T-helper 2 cell treated with Interferon-gamma antibody and Interleukin-4, amounts not matched to agents 100 ng/mL and 5 ng/mL, for 36 hours (primary cell): ENCODE measurements at regions not wholly inside any gene's neighbourhood (a gene's known extent, or its start where the extent isn't known, plus 50 kb on each side); places are given as distances from the start of the nearest gene placed in this dataset.

Experiments
- intact Hi-C: fragments of 100-400 bp; cut with micrococcal nuclease; formaldehyde crosslinking; loops from one replicate; pipeline ENCODE4 v1.15.1; 2023

DNA sequence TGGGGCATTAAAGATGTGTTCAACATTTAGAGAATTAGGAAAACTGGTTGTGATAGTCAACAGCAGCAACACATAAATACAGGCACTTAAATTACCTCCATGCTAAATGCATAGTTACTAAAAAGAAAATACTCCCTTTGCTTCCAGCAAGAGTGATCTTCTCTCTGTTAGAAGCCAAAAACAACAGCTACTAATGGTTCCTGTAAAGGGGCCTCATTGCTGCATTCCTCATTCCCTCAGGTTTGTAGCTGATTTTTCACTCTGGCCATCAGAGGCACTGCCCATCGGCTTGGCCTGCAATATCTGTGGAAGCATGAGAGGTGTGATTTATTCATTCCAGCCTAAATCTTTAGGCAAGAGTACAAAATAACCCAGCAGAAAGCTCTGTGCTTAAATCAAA, 466.0 kb upstream of the ADAMTS16 start:
- intact Hi-C loops: no loop called here

DNA sequence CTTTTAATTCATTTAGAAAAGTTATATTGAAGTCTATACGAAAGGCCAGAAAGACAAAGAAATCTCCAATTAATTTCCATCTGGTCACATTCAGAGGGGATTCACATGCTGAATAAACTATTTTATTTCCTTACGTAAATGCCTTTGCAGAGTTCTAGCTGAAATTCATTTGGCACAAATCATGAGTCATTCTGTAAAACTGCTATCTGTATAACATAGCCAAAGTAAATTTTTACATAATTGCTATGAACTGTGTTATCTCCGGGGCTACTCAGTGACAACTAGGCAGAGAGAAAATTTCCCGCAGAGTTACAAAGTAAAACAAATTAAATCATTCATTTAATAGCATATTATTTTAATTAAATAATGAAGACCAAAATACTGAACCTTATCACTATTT, 463.2 kb upstream of the ADAMTS16 start:
- intact Hi-C loops: no loop called here

- intact Hi-C loops: no loop called here
These were observed 455.2 kb upstream of the ADAMTS16 start for GRCh38 chr5:4684946-4685345.

DNA sequence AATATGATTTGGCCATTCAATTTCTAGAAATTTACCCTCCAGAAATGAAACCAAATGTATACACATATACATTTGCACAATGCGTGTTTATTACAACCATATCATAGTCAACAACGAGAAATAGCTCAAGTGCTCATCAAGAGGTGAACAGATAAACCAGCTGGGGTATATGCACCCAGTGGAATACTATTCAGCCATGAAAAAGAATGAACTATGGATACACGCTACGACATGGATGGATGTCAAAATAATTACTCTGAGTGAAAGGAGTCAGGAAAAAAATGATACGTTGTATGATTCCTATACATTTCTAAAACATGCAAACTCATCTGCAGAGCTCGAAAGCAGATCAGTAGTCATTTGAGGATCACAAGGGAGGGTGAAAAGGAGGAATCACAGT, 441.5 kb upstream of the ADAMTS16 start:
- intact Hi-C loops: no loop called here

- intact Hi-C loops: no loop called here
These were observed 440.5 kb upstream of the ADAMTS16 start for GRCh38 chr5:4699592-4699991.

- intact Hi-C loops: no loop called here
These were observed 440.1 kb upstream of the ADAMTS16 start for GRCh38 chr5:4700069-4700468.

- intact Hi-C loops: no loop called here
These were observed 439.3 kb upstream of the ADAMTS16 start for GRCh38 chr5:4700871-4701270.

DNA sequence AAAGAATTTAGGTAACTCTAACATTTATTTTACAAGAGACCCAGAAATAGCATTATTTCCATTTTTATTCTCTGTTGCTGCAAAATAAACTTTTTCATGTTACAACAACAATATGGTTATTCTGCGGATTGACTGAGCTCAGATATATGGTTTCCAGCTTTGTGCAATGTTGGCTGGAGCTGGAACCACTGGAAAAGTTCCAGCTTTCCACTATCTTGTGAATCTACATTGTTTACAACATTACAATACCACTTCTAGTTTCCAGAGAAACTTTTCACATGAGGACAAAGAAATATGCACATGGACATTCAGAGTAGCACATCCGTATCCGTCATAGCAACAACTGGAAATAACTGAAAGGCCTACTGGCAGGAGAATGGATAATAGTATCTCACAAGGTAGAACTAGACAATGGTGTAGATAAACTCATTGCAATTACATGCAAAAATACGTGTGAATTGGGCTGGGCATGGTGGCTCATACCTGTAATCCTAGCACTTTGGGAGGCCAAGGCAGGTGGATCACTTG, 436.1 kb upstream of the ADAMTS16 start:
- intact Hi-C loops: no loop called here

DNA sequence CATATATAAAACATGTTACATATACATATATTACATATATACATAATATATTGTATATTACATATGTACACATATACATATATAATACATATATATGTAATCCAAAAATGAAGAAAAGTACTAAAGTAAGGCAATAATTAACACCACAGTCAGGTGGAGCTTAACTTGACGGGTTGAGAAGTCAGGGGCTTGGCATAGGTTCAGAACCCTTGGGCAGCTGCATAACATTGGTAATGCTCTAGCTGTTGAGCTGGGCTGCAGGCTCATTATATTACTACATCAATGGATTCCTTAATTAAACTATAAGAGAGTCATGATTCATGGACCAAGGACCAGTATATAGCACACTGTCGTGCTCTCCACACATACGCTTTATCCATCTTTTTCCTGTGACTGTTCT, 435.2 kb upstream of the ADAMTS16 start:
- intact Hi-C loops: no loop called here

- intact Hi-C loops: no loop called here
These were observed 423.3 kb upstream of the ADAMTS16 start for GRCh38 chr5:4716781-4717180.

GRCh38 chr5:4717446-4717845, 422.7 kb upstream of the ADAMTS16 start:
- intact Hi-C loops: no loop called here

DNA sequence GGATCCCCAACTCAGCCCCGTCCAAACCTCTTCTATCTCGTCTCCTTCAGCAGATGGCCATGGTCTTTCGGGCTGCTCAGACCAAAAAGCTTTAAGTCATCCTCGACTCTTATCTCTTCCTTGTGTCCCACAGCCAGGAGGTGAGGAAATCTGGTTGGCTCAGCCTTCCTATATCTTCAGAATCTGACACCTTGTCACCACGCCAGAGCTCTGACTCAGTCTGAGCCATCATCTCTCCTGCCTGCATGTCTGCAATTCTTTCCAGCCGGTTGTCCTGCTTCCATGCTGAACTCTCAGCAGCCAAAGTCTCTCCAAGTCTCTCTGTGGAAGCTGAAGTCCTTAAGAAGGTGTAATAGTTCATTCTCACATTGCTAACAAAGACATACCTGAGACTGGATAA, 419.3 kb upstream of the ADAMTS16 start:
- intact Hi-C loops: no loop called here

- intact Hi-C loops: no loop called here
These were observed 417.2 kb upstream of the ADAMTS16 start for GRCh38 chr5:4722886-4723285.

GRCh38 chr5:4725594-4725993, 414.5 kb upstream of the ADAMTS16 start:
- intact Hi-C loops: no loop called here

- intact Hi-C loops: no loop called here
These were observed 409.9 kb upstream of the ADAMTS16 start for GRCh38 chr5:4730279-4730678.

DNA sequence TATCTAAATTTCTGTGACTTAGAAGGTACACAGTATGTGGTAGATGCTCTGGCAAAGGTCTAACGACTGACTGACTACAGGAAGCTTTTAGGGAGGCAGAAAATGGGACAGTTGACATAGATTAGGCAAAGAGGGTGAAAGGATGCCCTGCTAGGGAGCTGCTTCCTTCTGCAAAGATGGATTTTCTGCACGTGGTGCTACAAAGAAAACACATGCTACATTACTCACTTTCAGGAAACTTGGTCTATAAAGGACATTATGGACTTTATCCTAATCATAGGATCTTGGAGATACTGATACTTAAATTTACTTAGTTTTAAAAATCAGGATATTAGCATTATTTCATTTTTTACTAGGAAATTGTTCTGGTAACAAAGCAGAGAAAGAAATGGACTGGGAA, 405.8 kb upstream of the ADAMTS16 start:
- intact Hi-C loops: no loop called here

DNA sequence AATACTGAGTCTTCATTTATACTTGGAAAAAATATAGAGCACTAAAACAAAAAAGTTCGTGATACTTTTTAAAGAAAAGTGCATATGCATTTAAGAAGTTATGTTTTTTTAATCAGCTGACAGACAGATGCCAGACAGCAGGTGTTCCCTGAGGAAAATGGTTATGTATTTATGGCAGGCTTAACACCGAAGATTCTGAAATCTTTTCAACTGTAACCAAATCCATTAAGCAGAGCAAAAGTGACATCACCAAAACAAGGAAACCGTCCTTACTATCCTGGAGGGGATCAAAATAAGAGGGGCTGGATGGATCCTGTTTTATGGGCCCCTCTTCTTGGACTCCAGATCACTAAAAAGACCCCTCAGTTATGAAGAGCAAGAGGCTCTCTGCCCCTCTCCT, 404.9 kb upstream of the ADAMTS16 start:
- intact Hi-C loops: no loop called here

DNA sequence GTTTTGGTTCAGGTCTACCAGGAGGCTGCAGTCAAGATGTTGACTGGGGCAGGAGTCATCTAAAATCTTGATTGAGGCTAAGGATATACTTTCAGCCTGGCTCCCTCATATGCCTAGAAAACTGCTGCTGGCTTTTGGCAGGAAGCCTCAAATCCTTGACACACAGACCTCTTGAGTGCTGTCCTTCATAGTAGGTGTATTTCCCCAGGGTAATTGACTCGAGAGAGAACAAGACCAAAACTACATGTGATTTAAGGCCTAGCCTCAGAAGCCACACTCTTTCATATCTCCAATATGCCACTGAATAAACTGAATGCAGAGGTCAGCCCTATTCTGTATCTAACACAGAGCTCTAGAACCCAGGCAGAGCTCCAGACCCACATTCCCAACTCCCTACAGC, 402.3 kb upstream of the ADAMTS16 start:
- intact Hi-C loops: no loop called here

DNA sequence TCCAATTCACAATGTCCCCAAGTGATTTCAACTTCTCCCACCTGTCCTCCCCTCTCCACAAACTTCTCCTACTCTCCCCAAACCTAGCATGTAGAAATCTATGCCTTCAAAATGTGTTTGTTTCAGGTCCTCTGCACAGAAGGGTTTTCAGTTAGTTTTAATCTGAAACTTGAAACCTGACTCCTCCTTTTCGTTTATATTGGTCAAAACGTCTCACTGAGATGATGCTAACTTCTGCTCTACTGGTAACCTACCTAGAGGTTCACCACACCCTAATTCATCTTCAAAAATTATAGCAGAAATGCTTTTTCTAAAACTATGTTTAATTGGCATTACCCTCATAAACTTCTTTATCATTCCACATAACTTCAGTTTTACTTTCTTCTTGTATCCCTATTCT, 401.8 kb upstream of the ADAMTS16 start:
- intact Hi-C loops: no loop called here

DNA sequence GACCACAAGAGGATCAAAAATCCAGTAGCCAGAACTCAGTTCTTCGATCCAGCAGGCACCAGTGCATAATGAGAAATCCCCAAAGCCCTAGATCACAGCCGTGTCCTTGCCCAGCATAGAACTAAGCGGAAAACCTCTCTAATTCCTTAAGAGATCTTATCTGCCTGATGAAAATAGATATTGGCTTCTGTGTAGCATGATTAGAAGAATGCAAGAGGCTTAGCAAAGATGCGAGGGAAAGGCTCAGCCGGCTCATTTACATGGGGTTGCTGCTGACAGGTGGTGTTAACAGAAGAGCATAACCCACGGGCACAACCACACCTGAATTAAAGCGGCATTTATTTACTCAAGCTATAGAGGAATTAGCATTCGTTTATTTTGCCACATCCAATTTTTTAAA, 400.0 kb upstream of the ADAMTS16 start:
- intact Hi-C loops: no loop called here

GRCh38 chr5:4758550-4758949, 381.6 kb upstream of the ADAMTS16 start:
- intact Hi-C loops: no loop called here

DNA sequence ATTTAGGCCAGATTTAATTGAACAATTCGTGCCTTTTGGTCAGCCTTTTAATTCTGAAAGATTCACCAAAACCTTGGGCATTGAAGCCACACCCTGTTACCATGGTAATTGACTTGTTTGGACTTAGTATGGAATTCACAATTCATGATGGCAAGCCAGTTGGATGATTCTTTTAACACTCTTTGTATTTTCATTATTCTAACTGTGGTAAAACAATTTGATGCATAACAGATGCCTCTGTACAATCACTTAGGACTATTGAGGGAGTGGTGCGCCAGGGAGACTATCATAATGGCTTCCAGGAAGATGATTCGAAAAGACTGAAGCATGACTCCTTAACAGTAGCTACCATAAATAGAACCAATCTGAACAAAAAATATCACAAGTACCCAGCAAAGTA, 381.1 kb upstream of the ADAMTS16 start:
- intact Hi-C loops: no loop called here

- intact Hi-C loops: no loop called here
These were observed 377.8 kb upstream of the ADAMTS16 start for GRCh38 chr5:4762316-4762715.

DNA sequence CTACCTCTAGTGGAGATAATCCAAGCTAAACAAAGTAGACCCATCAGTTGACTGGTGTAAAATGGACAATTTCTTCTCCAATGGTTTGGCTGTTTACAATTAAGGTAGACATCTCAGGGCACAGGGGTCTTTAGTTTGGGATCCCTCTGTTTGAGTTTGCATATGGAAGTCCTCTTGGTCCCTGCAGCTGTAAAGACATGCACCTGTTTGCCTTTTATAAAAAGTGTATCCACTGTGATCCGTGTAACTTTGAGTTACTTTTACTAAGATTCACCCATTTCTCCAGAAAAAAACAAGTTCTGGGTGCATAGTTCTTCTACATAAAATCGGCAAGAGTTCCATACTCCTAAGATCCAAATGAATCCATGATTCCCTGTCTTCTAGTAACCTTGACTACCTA, 374.7 kb upstream of the ADAMTS16 start:
- intact Hi-C loops: no loop called here
